ENCODE measurements at regions not wholly inside any gene's neighbourhood (a gene's known extent, or its start where the extent isn't known, plus 50 kb on each side); places are given as distances from the start of the nearest gene placed in this dataset.

DNA sequence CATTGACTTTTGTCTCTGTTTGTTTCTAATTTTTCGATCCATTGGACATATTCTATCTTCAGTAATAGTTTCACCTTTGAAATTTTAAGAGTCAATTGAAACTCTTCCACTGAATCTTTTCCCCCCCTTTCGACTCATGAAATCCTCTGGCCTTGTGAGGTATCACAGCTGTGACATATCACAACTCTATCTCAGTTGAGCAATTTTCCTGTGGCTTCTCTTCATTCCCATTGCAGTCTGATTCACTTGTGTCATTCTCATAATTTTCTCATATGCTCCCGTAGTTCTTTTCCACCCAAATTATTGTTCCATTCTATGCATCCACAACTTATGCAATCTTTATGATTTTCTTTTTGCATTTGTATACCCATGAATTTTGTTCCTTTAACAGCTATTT lies 261.6 kb downstream of the DACT1 start:
- H3K4me3 ChIP-seq (ENCODE audit: low read depth, low read length) = no peak overlapping the region
- TF ChIP-seq CTCF (IDR thresholded peaks at IDR 0.05; ENCODE audit: borderline replicate concordance, insufficient read depth, low read depth, low read length) = no peak

DNA sequence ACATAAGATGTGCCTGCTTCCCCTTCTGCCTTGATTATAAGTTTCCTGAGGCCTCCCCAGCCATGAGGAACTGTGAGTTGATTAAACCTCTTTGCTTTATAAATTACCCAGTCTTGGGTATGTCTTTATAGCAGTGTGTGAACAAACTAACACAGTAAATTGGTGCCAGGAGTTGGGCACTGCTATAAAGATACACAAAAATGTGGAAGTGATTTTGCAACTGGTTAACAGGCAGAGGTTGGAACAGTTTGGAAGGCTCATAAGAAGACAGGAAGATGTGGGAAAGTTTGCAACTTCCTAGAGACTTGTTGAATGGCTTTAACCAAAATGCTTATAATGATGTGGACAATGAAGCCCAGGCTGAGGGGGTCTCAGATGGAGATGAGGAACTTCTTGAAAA lies 264.1 kb downstream of the DACT1 start:
- TF ChIP-seq CTCF (IDR thresholded peaks at IDR 0.05; ENCODE audit: borderline replicate concordance, insufficient read depth, low read depth, low read length) = no peak
- no peak overlapping the region for H3K4me3 ChIP-seq (ENCODE audit: low read depth, low read length)

- no peak overlapping the region for H3K4me3 ChIP-seq (ENCODE audit: low read depth, low read length)
- no peak for TF ChIP-seq CTCF (IDR thresholded peaks at IDR 0.05; ENCODE audit: borderline replicate concordance, insufficient read depth, low read depth, low read length)
Observed at GRCh38 chr14:58904776-58905175, 267.0 kb downstream of the DACT1 start.

- H3K4me3 ChIP-seq (ENCODE audit: low read depth, low read length) = no peak overlapping the region
- no peak for TF ChIP-seq CTCF (IDR thresholded peaks at IDR 0.05; ENCODE audit: borderline replicate concordance, insufficient read depth, low read depth, low read length)
Observed at GRCh38 chr14:58907803-58908202, 270.0 kb downstream of the DACT1 start.

DNA sequence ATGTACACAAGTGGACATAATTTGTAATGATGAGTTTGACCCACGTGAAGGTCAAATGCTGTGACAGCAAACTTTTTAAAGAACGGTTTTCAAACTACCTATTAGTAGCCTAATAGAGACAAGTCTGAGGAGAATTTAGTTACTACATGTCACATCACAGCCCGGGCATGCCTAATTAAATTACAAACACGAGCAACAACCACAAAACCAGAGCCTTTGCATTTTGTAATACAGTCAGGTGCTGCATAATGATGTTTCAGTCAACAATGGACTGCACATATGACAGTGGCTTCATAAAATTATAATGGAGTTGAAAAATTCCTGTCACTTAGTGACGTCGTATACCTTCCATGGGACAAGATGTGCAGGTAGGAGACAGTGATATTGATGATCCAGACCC lies 274.5 kb downstream of the DACT1 start:
- no peak for TF ChIP-seq CTCF (IDR thresholded peaks at IDR 0.05; ENCODE audit: borderline replicate concordance, insufficient read depth, low read depth, low read length)
- H3K4me3 ChIP-seq (ENCODE audit: low read depth, low read length) = no peak overlapping the region

- no peak for TF ChIP-seq CTCF (IDR thresholded peaks at IDR 0.05; ENCODE audit: borderline replicate concordance, insufficient read depth, low read depth, low read length)
- H3K4me3 ChIP-seq (ENCODE audit: low read depth, low read length) = no peak overlapping the region
Observed at GRCh38 chr14:58912799-58913432, 275.2 kb downstream of the DACT1 start.

DNA sequence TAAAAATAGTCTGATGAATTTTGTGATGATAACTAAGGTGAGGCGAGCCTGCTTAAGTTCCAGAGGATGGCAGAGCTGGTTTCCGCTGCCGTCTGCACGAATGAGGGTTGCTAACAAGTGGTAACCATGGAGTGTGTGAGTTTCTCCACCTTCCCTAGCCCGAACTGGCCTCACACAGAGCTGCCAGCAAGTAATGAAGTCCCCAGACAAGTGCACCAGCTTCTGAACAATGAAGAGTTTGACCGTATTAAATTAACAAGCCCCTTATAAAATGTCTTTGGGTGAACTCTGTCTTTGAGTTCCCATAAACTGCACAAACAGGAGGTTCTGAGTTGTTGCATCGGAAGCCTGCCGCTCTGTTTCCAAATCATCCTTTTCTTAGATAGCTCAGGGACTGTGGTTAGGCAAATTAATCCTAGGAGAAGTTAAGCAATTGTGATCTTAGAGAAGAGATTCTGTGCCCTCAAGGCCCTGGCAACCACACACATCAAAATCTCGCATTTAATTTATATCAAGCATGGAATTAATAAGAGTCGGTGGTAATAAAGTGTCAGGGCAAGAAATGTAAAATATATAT lies 274.1 kb upstream of the DAAM1 start:
- no peak for TF ChIP-seq CTCF (IDR thresholded peaks at IDR 0.05; ENCODE audit: borderline replicate concordance, insufficient read depth, low read depth, low read length)
- H3K4me3 ChIP-seq (ENCODE audit: low read depth, low read length) = no peak overlapping the region

All from GM12875 (cell line).